ENCODE measurements at regions not wholly inside any gene's neighbourhood (a gene's known extent, or its start where the extent isn't known, plus 50 kb on each side); places are given as distances from the start of the nearest gene placed in this dataset.

DNA sequence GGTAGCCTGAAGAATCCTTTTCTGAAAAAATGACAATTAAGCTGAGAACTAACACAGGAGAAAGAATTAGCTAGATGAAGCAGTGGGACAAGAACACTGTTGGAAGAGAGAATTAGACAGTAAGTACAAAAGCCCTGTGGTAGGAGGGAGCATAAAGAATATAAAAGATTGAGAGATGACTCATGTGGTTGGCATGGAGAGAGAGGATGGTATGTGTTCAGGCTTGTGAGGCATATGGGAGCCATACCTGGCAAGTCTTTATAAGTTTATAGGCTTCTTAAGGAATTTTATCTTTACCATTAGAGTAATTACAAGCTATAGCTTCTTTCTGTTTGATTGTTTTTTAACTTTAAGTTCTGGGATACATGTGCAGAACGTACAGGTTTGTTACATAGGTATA, 325.0 kb downstream of the ARL6IP6 start:
- TF ChIP-seq, protein P1, sequence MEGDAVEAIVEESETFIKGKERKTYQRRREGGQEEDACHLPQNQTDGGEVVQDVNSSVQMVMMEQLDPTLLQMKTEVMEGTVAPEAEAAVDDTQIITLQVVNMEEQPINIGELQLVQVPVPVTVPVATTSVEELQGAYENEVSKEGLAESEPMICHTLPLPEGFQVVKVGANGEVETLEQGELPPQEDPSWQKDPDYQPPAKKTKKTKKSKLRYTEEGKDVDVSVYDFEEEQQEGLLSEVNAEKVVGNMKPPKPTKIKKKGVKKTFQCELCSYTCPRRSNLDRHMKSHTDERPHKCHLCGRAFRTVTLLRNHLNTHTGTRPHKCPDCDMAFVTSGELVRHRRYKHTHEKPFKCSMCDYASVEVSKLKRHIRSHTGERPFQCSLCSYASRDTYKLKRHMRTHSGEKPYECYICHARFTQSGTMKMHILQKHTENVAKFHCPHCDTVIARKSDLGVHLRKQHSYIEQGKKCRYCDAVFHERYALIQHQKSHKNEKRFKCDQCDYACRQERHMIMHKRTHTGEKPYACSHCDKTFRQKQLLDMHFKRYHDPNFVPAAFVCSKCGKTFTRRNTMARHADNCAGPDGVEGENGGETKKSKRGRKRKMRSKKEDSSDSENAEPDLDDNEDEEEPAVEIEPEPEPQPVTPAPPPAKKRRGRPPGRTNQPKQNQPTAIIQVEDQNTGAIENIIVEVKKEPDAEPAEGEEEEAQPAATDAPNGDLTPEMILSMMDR (IDR thresholded peaks at IDR 0.05) = no peak
- no peak for TF ChIP-seq POLR2A (IDR thresholded peaks at IDR 0.05)
